ENCODE measurements at regions not wholly inside any gene's neighbourhood (a gene's known extent, or its start where the extent isn't known, plus 50 kb on each side); places are given as distances from the start of the nearest gene placed in this dataset.
A peak's percentile ranks its signal among the peaks of the same experiment; 100 is the strongest.

GRCh38 chr3:48084929-48085328 lies 68.7 kb upstream of the MAP4 start:
- Histone ChIP-seq H4K5ac (ENCODE audit: insufficient read length, low read depth, low read length) (no peak overlapping the region), H4K20me1 (ENCODE audit: control insufficient read depth, insufficient read depth, insufficient read length) (no peaks in the 10 kb centered on the region), H2BK5ac (ENCODE audit: insufficient read length, low read length) (no peak overlapping the region), H2AK5ac (ENCODE audit: insufficient read length, low read length) (no peak overlapping the region), H3K23me2 (ENCODE audit: insufficient read length, low read depth, low read length, poor library complexity, severe bottlenecking) (peaks cover 6% of the 10 kb centered on the region), H2BK15ac (ENCODE audit: low read depth, low read length) (no peak overlapping the region), H3K79me2 (ENCODE audit: insufficient read depth, low read length) (peaks cover 32% of the 10 kb centered on the region; the same call in 1 of the 2 replicates), H3T11ph (ENCODE audit: low read length) (no peak overlapping the region), H3K18ac (ENCODE audit: insufficient read length, low read depth, low read length) (no peak overlapping the region), H3K4me2 (ENCODE audit: insufficient read depth, insufficient read length, low read length) (no peak overlapping the region), H2AFZ (ENCODE audit: low read length) (no peak overlapping the region), H3K9me3 (ENCODE audit: control insufficient read depth, low read depth, low read length) (no peaks in the 10 kb centered on the region), H3K23ac (ENCODE audit: insufficient read length, low read depth, low read length) (no peak overlapping the region), H2BK20ac (ENCODE audit: low read depth, low read length, poor library complexity, severe bottlenecking) (no peak overlapping the region), H3K56ac (ENCODE audit: insufficient read length, low read depth, low read length) (no peak overlapping the region), H4K8ac (replicated peaks; ENCODE audit: insufficient read length, low read depth, low read length) (no peak overlapping the region), H4K91ac (ENCODE audit: insufficient read length, low read depth, low read length) (no peak overlapping the region), H3K14ac (ENCODE audit: insufficient read depth, low read length) (no peak overlapping the region), H2BK120ac (ENCODE audit: low read depth, low read length, poor library complexity, severe bottlenecking) (no peak overlapping the region), H3K27me3 (ENCODE audit: insufficient read depth, low read length) (no peaks in the 10 kb centered on the region), H3K9ac (ENCODE audit: extremely low read depth, insufficient read length, low read length) (no peak overlapping the region), H3K27ac (ENCODE audit: insufficient read length, low read depth, low read length) (no peak overlapping the region), H3K79me1 (ENCODE audit: insufficient read depth, low read depth, low read length, poor library complexity, severe bottlenecking) (peaks cover 3% of the 10 kb centered on the region), H2BK12ac (ENCODE audit: insufficient read length, low read depth, low read length) (no peak overlapping the region), H3K4me1 (ENCODE audit: insufficient read depth, low read length) (no peaks in the 10 kb centered on the region; the same call in 1 of the 2 replicates), H3K4ac (ENCODE audit: low read depth, low read length) (no peak overlapping the region)
- no peak overlapping the region; a peak in 1 of 5 replicates for H3K4me3 Mint-ChIP-seq
- H3K36me3 Mint-ChIP-seq (ENCODE audit: insufficient read depth in 1 of 3, low read depth in 3 of 3) = peaks cover 9 to 17% (median 17%) of the 10 kb centered on the region in 3 experiments
- no peak for TF ChIP-seq CTCF (conservative IDR thresholded peaks at IDR 0.05)
- H3K4me1 Mint-ChIP-seq = peaks cover 19 to 25% of the 10 kb centered on the region in 2 experiments
- DNase-seq = no peak
- WGBS (ENCODE audit: extremely low coverage, insufficient read length, low lambda C conversion rate) = no CpG with 5 or more reads among the region's 1 CpG
- no peaks in the 10 kb centered on the region for H3K9me3 Mint-ChIP-seq
- peak overlapping the region in 2 of 3 experiments; percentile 9 to 64; a peak in 3 of 7 replicates for H3K27ac Mint-ChIP-seq
- no peaks in the 10 kb centered on the region for H3K27me3 Mint-ChIP-seq (ENCODE audit: low read depth)
